ENCODE measurements at regions not wholly inside any gene's neighbourhood (a gene's known extent, or its start where the extent isn't known, plus 50 kb on each side); places are given as distances from the start of the nearest gene placed in this dataset.
"Not testable (repeated sequence)": the region's sequence is repeated elsewhere in the genome, so short reads cannot be mapped to it uniquely, and the experiment has no call there.

GRCh38 chr6:142016666-142017065 lies 116.1 kb upstream of the GJE1 start:
- not testable (repeated sequence) for DNase-seq

GRCh38 chr6:142015463-142015862 lies 117.3 kb upstream of the GJE1 start:
- DNase-seq = not testable (repeated sequence)

- no peak for DNase-seq
These were observed 117.7 kb upstream of the GJE1 start for GRCh38 chr6:142015011-142015410.

- no peak for DNase-seq
These were observed 118.2 kb upstream of the GJE1 start for GRCh38 chr6:142014515-142014914.

GRCh38 chr6:142013875-142014495 lies 118.7 kb upstream of the GJE1 start:
- DNase-seq = no peak

GRCh38 chr6:142013287-142013686 lies 119.4 kb upstream of the GJE1 start:
- no peak for DNase-seq

GRCh38 chr6:142011775-142012174 lies 121.0 kb upstream of the GJE1 start:
- DNase-seq = no peak

- DNase-seq = no peak
These were observed 121.6 kb upstream of the GJE1 start for GRCh38 chr6:142011156-142011555.

GRCh38 chr6:142009647-142010046 lies 123.1 kb upstream of the GJE1 start:
- DNase-seq = no peak

GRCh38 chr6:142008781-142009180 lies 123.9 kb upstream of the GJE1 start:
- DNase-seq = no peak

GRCh38 chr6:142008016-142008735 lies 124.5 kb upstream of the GJE1 start:
- no peak for DNase-seq

GRCh38 chr6:142005021-142005420 lies 127.7 kb upstream of the GJE1 start:
- DNase-seq = no peak

- DNase-seq = no peak
These were observed 129.8 kb upstream of the GJE1 start for GRCh38 chr6:142002825-142003405.

- DNase-seq = no peak
These were observed 135.9 kb upstream of the GJE1 start for GRCh38 chr6:141996823-141997222.

- DNase-seq = no peak
These were observed 140.6 kb upstream of the GJE1 start for GRCh38 chr6:141992109-141992508.

- DNase-seq = no peak
These were observed 141.9 kb upstream of the GJE1 start for GRCh38 chr6:141990840-141991239.

GRCh38 chr6:141989706-141989959 lies 143.1 kb upstream of the GJE1 start:
- no peak for DNase-seq

- peak; percentile 39 for DNase-seq
These were observed 143.6 kb upstream of the GJE1 start for GRCh38 chr6:141988954-141989705.

- no peak for DNase-seq
These were observed 144.4 kb upstream of the GJE1 start for GRCh38 chr6:141988327-141988726.

- no peak for DNase-seq
These were observed 146.3 kb upstream of the GJE1 start for GRCh38 chr6:141986457-141986856.

GRCh38 chr6:141981190-141981589 lies 151.5 kb upstream of the GJE1 start:
- DNase-seq = no peak

GRCh38 chr6:141977782-141978181 lies 154.9 kb upstream of the GJE1 start:
- DNase-seq = no peak

GRCh38 chr6:141976994-141977393 lies 155.7 kb upstream of the GJE1 start:
- DNase-seq = no peak

All from CD4-positive, alpha-beta T cell treated with Interleukin-21 for 1 hour (primary cell).